Left renal cortex interstitium (tissue), 4 donors: ENCODE measurements at regions not wholly inside any gene's neighbourhood (a gene's known extent, or its start where the extent isn't known, plus 50 kb on each side); places are given as distances from the start of the nearest gene placed in this dataset.

Experiments
- DNase-seq, 4 donors: peaks; one replicate each; pipeline ENCODE4 v3.0.0-alpha.2; 2013; ENCODE audit warnings: low read depth in 4 of 4, low spot score in 2 of 4, missing footprints in 1 of 4

- DNase-seq: no peak
Observed at GRCh38 chr7:46696741-46697140, 775.7 kb upstream of the IGFBP3 start.

GRCh38 chr7:46695051-46695708, 774.1 kb upstream of the IGFBP3 start:
- no peak for DNase-seq

DNA sequence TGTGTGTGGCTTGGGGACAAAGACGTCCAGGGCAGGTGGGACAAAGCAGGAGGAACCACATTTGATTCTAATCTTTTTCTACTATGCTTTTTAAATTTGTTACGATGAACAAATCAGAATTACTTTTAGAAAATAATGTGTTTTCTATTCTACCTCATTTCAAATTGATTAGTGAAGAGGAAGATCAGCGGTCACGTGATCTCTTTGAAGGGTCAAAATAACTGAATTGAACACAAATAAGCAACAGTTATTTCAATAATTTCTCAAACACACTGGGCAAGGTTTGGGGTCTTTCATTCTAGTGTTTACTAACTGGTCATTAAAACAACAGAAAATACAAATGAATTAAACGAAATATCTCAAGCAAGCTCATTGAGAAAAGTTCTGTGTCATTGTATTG, 773.0 kb upstream of the IGFBP3 start:
- DNase-seq: no peak

GRCh38 chr7:46687203-46687602, 766.1 kb upstream of the IGFBP3 start:
- DNase-seq: no peak

DNA sequence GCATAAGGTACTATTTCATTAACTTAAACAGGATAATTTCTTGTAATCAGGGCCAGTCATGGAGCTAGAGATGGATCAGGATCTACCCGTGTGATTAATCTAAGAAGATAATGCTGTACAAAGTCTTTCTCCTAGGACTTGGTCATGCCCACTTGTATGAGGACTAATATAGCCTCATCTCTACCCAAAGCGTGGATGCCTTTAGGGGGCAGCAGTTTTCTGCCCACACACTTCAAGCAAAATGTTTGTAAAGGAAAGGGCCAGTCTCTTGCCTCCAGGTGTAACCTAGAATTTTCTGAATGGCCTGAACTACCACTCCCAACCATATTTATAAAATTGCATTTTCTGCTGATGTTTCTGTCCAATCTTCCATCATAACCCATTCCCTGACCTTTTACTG, 764.0 kb upstream of the IGFBP3 start:
- DNase-seq: no peak

DNA sequence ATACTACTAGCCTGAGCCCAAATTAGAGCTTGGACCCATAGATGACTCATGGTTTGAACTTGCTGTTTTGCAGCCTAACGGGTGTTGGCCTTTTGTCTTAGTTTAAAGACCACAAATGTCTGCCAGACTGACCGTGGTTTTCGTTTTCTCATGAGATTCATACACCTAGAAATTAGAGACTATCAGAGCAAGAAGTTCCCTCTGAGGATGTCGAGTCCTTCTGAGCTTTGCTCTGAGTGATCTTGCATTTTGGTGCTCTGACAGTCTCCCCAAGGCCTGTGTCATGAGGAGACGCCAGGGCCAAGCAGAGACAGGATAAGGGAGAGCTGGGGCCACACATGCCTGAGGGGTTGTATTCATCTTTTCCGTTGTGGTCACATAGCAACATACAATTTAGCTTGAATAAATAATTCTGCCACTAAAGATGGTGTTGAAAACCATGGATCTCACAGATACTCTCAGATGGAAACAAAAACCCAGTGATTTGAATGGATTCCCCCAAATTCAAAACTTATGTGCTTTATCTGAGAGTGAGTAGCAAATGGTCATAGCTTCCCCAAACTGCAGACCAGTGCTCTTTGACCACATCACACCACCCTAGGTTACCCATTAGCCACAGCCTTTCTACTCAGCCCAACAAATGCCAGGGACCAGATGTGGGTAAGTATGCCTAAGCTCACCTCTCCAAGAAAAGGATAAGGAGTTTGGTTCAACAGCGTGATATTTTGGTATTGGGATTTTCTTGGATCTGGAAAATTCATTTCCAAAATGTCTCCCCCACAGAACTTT, 762.0 kb upstream of the IGFBP3 start:
- DNase-seq: no peak

GRCh38 chr7:46681865-46682503, 760.9 kb upstream of the IGFBP3 start:
- DNase-seq: no peak

DNA sequence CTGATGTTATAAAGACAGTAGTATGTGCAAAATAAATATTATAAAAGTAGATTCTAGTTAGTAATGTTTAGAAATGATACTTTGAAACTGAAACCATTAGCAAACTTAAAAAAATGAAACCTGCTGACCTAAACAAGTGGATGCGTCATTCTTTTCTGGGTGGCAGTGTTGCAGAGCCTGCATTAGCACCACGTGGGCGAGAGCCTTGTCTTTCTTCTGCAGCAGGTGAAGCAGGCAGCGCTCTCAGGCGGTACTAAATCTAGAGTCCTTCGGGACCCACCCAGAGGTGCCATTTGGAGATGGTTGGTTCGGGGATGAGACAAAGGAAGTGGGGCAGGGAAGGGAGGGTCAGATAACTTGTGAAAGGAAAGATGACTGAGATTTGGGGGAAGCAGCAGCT, 759.1 kb upstream of the IGFBP3 start:
- DNase-seq: no peak

DNA sequence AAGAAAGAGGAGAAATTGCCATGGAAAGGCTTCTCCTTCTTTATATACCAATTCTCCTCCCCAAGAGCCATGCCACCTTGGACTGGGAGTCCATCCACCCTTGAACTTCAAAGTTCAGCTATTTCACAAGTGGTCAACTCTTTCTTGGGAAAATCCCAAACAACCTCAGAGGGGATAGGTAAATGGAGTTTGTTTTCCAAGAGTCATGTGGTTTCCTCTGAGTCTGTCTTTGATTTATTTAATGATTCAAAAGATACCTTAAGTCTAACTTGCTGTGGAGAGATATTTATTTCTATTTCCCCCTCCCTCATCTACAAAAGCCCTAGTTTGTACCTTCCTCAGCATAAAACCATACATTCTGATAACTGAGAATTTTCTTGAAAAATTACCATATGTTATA, 758.6 kb upstream of the IGFBP3 start:
- DNase-seq: no peak

- no peak for DNase-seq
Observed at GRCh38 chr7:46678421-46678820, 757.3 kb upstream of the IGFBP3 start.

DNA sequence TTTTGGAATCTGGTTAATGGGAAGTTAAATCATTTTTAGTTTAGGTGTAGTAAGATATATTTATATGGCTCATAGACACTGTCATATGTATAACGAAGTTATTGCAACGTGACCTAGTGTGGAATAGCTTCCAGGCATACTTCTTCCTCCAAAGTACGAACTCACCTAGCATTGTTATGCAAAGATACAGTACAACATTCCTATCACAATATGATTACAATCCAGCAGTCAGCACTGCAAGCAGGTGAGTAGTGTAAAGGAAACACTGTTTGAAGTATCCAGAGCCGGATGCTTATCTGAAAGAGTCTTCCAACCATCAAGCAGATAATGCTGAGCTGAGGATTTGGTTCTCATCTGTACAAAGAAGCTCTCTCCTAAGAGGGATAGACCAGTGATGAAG, 754.4 kb upstream of the IGFBP3 start:
- no peak for DNase-seq

GRCh38 chr7:46672861-46673260, 751.8 kb upstream of the IGFBP3 start:
- no peak for DNase-seq

DNA sequence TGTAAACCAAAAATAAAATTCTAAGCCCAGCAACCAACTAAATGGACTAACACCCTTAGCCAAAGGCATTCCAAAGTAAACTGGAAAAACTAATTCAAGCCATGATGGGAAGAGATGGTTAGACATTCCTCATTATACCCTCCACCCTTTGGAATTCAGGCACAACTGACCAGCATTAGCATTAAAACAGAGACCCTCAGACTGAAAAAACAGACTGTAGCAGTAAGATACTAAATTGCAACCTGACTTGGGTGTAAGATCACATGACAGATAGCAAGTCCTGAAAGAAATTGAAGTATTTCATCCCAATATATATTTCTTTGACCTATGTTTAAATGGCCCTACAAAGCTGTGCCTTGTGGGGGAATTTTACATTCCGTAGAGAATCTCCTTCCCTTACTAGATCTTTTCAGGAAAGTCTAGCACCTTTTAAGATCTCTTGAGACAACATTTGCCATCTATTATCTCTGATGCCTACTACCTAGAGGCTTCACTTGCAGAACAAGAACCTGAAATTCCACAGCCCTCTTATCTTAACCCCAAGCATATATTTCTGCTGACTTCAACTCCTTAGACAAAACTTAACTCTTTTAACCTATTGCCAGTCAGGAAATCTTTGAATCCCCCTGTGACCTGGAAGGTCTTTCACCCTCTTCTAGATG, 750.2 kb upstream of the IGFBP3 start:
- DNase-seq: no peak

- no peak for DNase-seq
Observed at GRCh38 chr7:46669028-46669427, 748.0 kb upstream of the IGFBP3 start.

DNA sequence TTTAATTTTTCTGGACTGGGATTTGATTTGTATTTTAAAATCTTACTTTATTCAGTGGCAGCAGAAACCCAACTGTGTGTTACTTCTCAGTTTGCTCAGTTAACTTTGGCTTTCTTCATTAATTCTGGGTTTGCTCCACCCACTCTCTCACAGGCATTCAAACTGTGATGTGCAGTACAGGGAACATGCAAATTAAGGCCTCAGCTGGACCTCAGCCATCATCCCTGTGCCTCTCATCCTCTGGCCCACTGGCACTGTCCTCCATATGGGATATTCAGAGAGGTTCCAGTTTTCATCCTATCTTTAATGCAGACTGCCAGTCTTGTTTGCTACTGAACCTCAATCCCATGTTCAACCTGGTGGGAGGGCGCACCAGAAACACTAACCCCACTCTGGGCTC, 743.4 kb upstream of the IGFBP3 start:
- DNase-seq: no peak

DNA sequence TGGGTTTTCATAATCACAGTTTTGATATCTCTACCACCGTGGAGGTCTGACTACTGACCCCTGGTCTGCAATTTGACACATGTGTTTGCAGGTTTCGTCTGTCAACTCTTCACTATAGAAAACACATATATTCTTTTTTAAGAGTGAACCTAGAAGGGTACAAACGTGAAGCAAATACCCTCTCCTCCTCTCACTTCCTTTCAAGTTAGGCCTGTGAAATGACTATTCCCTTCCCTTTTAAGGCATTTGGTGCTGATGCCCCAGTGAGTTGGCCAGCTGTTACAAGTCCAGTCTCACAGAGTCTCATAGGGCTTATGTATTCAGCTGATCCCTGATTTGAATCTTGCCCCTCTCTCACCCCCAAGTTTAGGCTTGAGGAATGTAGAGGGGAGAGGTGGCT, 742.0 kb upstream of the IGFBP3 start:
- no peak for DNase-seq

GRCh38 chr7:46661431-46661830, 740.4 kb upstream of the IGFBP3 start:
- DNase-seq: no peak

DNA sequence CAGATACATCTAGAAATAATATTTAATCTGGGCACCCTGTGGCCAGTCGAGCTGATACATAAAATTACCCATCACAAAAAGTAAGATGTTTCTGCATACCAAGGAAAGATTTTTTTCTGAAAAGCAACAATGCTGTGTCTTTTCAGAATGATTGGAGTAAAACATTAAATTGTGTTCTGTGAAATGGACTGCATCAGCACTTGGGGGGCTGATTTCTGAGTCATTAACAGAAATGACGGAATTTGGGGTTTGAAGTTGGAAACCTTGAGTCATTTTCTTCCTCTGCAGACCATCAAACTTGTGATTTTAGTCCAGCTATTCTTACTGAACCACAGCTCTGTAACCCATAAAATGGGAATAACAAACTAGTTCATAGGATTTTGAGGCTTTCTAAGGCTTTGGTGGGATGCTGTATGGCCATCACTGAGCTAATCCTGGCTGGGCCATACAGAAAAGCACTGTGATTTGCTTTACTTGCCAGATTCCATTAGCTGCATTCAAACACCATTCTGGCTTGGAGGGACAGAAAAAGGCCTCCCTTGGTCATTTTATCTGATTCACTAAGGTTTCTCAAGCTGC, 739.4 kb upstream of the IGFBP3 start:
- DNase-seq: no peak

- DNase-seq: no peak
Observed at GRCh38 chr7:46658281-46658680, 737.2 kb upstream of the IGFBP3 start.

DNA sequence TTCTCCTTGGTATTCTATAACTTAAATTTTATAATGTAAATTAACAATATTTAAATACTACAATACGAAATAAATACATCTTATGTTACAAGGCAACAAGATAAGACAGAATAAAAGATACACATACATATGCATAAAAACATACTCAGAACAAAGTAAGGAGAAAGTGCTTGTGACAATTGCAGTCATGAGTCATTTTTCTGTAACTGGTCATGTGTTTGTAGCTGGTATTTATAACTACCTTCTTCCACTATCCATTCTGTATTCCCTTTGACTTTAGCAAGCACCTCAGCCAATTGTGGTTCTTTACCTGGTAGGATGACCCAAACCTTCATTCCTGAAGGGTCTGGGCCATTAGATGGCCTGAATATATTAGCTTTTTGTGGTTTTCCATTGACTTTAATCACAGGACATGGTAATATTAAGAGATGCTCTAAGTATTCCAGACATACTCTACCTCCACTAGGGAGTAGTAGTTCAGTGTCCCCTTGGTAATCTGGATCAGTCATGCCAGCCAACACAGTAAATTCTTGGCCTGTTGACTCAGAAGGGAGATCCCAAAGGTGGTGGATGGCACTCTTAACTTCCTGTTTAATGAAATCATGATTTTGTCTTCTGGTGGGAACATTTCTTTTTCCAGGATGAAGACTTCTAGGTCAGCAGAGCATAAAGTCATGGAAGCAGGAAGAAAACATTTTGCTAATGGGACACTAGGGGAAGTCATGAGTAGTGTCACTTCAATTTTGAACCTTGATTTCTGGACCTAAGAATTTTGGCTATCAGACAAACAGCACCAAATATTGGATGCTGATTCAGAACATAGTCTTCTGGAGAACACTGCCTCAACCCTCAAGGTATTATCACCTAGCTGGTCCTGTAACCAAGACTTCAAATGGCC, 733.7 kb upstream of the IGFBP3 start:
- no peak for DNase-seq
